ENCODE measurements at regions not wholly inside any gene's neighbourhood (a gene's known extent, or its start where the extent isn't known, plus 50 kb on each side); places are given as distances from the start of the nearest gene placed in this dataset.

- no peak for DNase-seq
These were observed 620.0 kb upstream of the B3GALT2 start for GRCh38 chr1:193806079-193807048.

DNA sequence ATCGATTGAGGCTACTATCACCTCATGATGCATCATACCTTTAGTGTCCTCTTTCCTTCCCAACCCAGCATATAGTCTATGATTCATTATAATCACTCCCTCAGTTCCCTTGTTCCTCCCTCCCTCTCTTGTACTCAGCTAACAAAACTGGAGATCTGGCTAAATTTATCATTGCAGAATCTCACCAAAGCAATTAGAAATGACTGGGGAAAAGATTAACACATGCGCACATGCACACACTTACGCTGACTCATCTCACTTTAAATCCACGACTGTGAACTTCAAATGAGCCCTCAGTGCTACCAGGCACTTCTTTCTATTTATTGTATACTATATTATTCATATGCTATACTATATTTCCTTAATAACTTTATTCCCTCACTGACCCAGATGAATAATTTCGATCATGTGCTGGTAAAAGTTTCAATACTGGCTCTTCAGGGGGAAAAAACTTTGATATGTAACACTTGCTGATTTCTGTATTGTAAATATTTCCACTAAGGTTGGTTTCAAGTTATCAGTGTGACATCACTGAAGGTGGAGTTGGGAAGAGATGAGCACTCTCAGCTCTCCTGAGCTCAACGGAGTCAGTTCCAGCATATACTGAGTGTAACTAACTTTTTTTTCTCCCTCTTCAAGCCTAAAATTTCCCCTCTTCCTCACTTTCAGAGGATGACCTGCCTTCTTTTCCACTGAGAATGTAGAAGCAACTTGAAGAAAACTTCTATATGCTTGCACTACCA lies 613.7 kb upstream of the B3GALT2 start:
- no peak for DNase-seq

DNA sequence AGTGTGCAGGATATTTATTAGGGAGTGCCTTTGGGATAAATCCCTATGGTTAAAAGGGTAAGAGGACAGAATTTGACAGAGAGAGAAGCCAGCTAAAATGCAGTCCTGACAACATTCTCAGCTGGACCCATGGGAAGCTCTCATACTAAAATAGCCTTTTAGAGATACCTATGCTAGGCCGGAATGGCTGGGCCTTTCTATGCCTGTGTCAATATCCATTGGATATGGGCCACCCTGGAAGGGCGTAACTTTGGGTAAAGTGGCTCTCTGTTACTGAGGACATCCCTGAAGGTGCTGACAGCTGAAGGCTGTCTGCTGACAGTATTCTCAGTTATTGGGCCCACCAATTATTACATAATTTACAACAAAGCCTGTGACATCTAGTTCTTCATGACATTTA lies 613.0 kb upstream of the B3GALT2 start:
- DNase-seq, result no peak

GRCh38 chr1:193794239-193794638 lies 607.8 kb upstream of the B3GALT2 start:
- no peak for DNase-seq

GRCh38 chr1:193791746-193792145 lies 605.3 kb upstream of the B3GALT2 start:
- DNase-seq, result no peak

DNA sequence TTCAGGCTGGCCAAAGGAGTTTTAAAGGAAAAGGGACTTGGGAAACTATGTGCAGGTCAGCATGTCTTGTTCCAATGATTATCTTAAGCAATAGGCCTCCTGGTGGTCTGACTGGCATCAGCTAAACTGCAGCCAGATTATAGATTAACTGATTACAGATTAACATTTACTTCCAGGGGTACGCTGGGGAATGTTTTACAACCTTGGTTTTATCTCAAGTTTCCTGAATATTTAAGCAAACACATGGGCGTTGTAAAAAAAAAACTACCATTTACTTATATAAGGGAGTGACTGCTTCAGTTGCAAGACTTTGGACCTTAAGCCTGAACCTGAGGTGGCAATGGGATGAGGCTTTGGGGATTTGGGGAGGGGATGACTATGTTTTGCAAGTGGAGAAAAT lies 600.6 kb upstream of the B3GALT2 start:
- DNase-seq, result no peak

- DNase-seq, result no peak
These were observed 599.5 kb upstream of the B3GALT2 start for GRCh38 chr1:193785850-193786420.

DNA sequence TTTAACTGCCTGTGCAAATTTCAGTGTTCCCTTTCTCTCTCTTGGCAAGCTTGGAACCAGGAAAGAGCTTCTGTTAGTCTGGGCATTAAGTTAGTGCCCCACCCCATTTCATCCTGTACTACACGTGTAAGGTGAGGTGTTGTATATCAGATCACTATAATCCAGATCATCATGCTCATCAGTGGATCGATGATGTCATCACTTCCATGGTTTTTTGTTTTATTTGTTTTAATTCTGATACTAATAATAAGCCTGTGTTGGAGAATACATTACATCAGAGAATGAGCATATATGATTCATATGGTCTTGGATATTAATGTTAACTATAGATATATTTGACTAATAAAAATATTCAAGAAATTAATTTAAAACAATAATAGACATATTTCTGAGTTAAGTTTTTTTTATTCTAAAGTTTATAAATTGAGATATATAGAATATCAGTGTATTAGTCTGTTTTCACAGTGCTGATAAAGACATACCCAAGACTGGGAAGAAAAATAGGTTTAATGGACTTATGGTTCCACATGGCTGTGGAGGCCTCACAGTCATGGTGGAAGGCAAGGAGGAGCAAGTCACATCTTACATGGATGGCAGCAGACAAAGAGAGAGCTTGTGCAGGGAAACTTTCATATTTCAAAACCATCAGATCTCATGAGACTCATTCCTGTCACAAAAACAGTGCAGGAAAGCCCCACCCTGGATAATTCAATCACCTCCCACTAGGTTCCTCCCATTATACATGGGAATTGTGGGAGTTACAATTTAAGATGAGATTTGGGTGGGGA lies 588.3 kb upstream of the B3GALT2 start:
- no peak for DNase-seq

GRCh38 chr1:193771596-193771995 lies 585.2 kb upstream of the B3GALT2 start:
- no peak for DNase-seq

DNA sequence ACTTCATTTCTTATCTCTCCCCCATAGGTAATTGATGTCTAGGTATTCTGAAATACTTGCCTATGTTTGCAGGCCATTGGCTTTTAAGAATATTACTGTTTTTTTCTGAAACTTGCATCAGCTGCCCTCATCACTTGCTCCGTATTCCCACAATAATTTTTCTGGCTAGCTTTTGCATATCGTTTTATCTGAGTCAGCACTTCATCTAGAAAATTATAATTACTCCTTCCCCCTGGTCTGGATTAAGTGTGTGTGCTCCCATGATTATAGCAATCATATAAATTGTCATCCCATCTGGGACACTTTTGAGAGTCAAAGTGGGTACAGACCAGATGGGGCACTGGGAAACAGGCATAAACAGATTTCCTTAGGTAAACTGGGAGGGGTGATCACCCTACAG lies 583.2 kb upstream of the B3GALT2 start:
- DNase-seq, result no peak

DNA sequence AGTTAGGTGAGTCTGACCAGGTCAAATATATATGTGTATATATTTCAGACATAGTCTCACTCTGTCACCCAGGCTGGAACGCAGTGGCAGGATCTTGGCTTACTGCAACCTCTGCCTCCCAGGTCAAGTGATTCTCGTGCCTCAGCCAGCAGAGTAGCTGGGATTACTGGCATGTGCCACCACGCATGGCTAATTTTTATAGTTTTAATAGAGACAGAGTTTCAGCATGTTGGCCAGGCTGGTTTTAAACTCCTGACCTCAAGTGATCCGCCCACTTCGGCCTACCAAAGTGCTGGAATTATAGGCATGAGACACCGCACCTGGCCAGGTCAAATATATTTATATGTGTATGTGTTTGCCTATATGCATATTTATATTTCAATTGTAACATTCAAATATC lies 581.5 kb upstream of the B3GALT2 start:
- no peak for DNase-seq

DNA sequence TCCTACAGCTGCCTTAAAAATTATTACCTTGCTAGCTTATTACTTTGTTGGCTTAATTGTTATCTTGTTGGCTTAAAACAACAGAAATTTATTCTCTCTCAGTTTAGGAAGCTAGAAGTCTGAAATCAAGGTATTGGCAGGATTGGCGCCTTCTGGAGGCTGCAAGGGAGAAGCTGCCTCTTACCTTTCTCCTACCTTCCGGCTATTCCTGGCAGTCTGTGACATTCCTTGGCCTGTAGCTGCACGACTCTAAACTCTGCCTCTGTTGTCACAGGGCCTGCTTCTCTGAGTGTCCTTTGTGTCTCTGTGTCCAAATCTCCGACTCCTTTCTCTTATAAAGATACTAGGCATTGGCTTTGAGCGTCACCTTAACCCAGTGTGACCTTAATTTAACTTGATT lies 579.9 kb upstream of the B3GALT2 start:
- DNase-seq, result no peak

- DNase-seq, result no peak
These were observed 576.9 kb upstream of the B3GALT2 start for GRCh38 chr1:193763266-193763665.

- no peak for DNase-seq
These were observed 575.8 kb upstream of the B3GALT2 start for GRCh38 chr1:193762236-193762635.

DNA sequence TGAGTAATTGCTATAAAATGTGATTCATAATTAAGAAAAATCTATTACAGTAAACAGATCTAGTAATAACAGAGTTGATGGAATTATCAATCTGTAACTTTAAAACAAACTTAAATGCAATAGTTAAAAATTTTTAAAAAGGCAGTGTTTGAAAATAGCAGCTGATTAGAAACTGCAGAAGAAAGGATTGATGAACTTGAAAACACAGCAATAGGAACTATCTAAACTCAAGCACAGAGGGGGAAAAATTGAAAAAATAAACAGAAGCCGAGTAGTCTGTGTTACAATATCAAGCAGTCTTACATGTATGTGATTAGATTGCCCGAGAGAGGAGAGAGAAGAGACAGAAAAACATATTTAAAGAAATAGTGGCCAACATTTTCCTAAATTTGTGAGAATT lies 569.0 kb upstream of the B3GALT2 start:
- DNase-seq, result no peak

GRCh38 chr1:193754732-193755427 lies 568.5 kb upstream of the B3GALT2 start:
- no peak for DNase-seq

GRCh38 chr1:193754151-193754550 lies 567.7 kb upstream of the B3GALT2 start:
- no peak for DNase-seq

DNA sequence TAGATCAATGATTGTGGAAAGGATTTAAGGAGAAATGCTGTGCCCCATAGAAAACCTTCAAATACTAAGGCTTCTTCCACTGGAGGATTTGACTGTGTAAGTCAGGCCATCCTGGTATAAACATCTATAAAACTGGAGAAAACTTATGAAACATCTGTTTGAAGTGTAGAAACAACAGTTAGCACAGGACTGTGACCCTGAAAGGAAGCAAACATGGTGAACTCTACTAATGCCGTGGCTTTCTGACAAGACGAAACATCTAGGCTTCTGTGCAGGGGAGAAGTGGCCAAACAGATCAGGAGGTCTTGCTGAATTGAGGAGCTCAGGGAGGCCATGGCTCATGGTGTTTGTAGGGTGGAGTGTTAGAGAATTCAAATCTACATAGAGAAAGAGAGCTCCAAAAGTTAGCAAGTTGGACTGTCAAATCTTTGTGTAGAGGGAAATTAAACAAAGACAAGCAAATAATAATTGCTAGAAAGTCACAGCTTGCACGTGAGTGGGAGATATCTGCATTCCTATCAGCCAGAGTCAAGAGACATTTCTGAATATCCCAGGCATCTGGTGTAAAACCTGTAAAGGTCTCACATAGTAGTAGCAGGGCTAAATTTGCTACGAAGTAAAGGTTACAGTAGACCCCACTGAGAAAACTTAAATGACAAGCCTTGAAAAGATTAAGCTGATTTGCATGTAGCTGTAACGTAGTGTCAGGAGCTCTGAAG lies 566.8 kb upstream of the B3GALT2 start:
- no peak for DNase-seq

DNA sequence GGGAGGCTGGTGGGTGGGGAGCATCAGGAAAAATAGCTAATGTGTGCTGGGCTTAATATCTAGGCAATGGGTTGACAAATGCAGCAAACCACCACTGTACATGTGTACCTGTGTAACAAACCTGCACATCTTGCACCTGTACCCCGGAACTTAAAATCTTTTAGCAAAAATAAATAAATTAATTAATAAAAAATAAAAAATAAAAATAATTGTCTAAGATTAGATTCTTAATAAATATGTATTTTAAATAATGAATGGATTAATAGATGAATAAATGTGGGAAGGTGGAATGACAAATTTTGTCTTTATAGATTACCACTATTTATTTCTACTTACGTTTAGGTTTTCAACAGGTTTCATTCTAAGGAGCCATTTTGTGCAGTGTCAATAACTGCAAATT lies 563.5 kb upstream of the B3GALT2 start:
- DNase-seq, result no peak

- no peak for DNase-seq
These were observed 561.2 kb upstream of the B3GALT2 start for GRCh38 chr1:193747579-193747978.

DNA sequence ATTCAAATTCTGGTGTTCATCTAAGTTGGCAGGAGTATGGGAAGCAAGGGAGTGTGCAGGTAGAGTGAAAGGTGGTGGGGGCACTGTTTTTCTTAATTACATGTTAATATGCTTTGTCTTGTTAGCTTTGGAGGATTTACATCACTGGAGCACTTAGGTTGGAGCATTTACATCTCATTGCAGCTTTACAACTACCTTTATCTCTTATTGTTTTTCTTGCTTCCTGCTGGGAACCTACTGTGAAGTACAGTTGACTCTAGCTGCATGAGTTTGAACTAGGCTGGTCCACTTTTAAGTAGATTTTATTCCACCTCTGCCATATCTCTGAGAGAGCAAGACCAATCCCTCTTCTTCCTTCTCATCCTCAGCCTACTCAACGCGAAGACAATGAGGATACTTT lies 554.8 kb upstream of the B3GALT2 start:
- no peak for DNase-seq

GRCh38 chr1:193740762-193741161 lies 554.3 kb upstream of the B3GALT2 start:
- DNase-seq, result no peak
